HG03565 (cell line): ENCODE measurements at regions not wholly inside any gene's neighbourhood (a gene's known extent, or its start where the extent isn't known, plus 50 kb on each side); places are given as distances from the start of the nearest gene placed in this dataset.
"Not testable (repeated sequence)": the region's sequence is repeated elsewhere in the genome, so short reads cannot be mapped to it uniquely, and the experiment has no call there.

Source experiments
- ATAC-seq: cut with Tn5 transposase; IDR thresholded peaks from one replicate; pipeline ENCODE4 v1.9.1; 2021; ENCODE audit warnings: mild to moderate bottlenecking, moderate library complexity; ENCODE audit not compliant: unreplicated experiment

DNA sequence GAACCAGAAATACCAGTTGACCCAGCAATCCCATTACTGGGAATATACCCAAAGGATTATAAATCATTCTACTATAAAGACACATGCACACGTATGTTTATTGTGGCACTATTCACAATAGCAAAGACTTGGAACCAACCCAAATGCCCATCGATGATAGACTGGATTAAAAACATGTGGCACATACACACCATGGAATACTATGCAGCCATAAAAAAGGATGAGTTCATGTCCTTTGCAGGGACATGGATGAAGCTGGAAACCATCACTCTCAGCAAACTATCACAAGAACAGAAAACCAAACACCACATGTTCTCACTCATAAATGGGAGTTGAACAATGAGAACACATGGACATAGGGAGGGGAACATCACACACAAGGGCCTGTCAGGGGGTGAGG, 86.2 kb upstream of the SETMAR start:
- ATAC-seq = not testable (repeated sequence)

DNA sequence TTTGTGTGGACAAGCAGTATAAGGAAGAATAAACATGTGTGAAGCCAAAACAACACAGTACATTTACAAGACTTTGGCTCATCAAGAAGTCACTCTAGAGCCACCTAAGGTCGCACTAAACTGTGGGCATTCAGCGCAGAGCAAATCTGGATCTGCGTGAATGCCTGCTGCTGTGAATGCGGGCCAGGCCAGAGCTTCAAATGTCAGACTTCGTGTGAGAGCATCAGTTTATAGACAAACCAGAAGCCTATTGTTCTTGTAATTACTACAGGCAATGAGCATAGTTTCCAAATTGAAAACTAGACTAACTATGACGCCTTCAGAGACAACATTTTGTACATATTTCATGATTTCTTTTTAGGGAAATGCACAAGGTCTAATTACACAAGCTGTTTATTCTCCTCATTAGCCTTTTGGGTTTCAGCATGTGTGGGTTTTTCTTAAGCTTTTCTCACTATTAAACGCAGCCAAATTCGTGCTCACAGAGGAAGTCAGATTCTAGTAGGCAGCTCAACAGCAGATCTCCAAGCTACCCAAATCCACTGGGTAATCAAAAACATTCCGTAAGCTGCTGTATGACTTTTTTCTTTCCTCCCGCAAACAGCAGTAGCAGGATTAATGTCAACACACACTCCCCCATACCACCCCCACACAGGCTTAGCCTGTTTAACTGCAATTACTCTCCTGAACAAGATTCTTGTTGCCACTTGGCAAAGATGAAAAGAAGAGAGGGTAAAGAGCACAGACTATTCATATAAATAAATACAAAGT, 84.5 kb upstream of the SETMAR start:
- no peak for ATAC-seq

DNA sequence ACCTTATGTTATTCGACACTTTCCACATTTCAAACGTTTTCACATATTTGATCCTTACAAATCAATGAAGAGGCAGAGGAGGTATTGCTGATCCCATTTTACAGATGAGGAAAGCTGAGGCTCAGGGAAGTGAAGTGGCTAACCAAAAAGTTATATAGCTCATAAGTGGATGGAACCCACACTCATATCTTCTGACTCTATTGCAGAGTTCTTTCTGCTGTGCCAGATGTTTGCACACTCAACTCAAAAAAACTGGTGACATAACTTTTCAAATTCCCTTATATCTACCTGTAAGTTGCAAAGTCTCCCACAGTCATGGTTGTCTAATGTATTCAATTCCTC, 84.0 kb upstream of the SETMAR start:
- no peak for ATAC-seq

DNA sequence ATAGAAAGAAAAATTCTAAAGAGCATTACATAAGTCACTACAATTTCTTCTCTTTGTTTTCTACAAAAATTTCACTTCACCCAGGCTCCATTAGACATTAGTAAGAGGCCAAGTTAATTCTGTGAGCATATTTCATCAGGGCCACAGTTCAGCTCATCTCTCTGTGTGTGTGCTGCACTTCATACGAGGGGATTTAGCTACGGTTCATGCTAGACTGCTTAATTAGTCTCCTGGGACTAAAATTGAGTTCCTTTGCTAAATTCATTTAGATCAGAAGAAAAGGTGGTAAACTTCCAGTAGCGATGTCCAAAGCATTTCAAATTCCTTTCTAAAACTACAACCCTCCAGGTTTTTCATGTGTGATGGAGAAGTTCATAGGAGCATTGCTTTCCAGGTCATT, 83.1 kb upstream of the SETMAR start:
- no peak for ATAC-seq

DNA sequence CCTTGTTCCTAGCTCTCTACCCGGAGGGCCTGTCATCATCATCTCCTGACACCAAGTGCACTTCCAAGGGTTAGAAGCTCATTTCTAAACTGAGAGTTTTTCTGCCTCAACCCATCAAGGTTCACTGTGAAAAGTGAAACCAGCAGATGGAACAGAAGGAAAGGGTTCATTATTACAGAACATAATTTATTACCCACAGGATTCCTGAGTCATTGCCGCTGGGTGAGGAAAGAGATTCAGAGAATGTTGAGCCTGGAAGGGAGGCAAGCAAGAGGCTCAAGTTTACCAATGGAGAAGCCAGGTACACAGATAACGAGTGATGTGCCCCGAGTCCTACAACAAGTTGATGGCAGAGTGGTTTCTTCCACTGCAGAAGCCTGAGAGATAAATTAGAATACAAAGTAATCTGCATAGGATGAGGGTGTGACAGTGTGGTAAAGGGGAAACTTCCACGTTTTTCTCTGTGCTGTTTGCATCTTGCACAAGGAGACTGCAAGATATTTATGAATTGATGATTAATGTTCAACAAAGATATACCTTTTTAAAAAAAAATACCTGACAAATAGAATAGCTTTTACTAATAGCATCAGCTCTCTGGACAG, 80.5 kb upstream of the SETMAR start:
- ATAC-seq = no peak

DNA sequence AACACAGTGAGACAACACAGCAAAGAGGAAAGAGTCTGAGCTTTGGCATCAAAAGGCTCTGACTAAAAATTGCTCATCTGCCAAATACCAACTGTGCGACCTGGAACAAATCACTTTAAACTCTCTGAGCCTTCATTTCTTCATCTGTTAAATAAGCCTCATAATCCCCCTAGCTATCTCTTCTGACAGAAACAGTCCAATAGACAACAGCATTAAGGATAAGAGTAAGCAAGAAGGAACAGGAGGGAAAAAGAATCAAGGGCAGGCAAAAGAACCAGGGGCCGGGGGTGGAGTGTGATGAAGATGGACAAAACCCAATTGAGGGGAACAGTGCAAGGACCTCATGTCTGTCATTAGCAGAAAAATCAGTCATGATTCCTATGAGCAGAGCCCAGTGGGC, 79.4 kb upstream of the SETMAR start:
- no peak for ATAC-seq

DNA sequence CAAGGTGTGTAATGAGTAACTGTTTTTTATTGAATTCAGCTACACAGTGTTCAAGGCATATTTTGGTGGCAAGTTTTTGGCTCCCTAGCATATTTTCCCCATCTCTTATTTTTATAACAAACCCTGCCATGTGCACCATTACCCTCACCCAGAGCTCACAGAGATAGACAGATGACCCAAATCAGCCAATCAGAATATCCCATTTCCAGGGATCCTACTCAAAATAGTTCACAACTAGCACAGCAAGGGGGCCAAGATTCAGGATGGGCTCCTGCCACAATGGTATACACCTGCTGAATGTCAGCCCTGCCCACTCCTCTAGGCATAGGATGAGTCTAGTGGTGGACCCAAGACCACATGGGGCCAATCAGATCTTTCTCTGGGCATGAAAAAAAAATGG, 78.8 kb upstream of the SETMAR start:
- ATAC-seq = no peak

DNA sequence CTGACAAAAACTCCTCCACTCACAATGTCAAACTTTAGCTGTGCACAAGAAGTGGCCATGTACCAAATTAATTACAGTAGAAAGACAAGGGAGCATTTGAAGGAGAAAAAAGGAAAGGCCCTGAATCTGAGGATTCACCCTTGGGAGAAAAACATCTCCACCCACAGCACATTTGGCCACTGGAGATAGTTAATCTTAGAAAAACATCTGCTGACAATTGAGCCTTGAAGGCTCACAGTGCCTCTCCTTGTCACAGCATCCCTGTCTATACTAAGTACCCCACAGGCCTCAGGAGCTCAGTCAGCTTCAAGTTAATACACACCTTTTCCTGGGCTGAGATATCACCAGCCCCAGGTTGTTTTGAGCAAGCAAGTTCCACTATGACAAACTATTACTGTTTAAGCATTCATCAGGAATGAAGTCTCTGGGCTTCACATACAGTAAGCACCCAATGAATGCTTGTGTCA, 78.1 kb upstream of the SETMAR start:
- ATAC-seq = no peak

DNA sequence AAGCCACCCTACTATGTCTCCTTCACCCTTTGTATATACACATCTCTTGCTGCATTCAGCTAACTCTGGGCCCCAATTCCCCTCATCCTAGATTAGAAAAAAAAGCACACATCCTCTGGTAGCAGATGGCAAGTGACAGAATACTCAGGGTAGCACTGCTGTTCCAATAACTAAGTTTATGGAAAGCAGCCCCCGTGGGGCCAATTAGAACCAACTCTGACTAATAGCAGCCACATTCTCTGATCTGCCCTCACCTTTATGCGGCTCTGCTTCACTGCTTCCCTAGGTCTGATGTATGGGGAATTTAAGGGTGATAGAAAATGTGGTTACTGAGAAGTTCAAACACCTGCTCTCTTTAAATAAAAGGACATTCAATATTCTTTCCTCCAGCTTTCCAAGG, 74.9 kb upstream of the SETMAR start:
- ATAC-seq = no peak

DNA sequence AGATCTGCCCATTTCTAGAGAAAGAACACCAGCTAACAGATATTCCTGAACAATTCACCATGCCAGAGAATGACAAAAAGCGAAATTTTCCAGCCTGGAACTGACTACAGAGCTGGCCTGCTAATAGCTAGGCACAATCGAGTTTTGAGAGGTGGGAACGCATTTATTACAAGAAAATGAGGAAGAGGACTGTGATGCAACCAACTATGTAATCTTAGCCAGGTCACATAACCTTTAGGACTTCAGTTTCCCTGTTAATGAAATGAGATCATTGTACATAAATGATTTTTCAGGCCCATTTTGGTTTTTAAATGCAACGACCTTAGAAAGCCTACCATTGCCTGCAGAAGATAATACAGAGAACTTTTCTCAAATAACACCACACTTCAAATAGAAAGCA, 72.1 kb upstream of the SETMAR start:
- no peak for ATAC-seq

DNA sequence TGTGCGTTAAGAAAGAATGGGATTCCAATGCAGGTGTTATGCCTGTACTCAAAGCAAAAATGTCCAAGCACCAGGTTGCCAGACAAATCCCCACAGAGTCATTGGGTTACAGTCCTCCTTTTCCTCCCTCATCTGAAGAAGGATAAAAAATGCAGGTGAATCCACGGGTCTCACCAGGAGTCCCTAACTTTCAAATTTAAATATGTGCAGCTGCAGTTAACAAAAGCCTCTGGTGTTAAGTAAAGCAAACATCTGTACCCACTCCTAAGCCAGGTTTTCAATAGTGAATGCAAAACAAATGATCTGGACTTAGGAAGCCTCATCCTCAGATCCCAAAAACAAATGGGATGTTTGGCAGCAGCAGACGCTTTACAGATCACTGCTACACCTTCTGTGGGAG, 70.4 kb upstream of the SETMAR start:
- ATAC-seq = no peak

DNA sequence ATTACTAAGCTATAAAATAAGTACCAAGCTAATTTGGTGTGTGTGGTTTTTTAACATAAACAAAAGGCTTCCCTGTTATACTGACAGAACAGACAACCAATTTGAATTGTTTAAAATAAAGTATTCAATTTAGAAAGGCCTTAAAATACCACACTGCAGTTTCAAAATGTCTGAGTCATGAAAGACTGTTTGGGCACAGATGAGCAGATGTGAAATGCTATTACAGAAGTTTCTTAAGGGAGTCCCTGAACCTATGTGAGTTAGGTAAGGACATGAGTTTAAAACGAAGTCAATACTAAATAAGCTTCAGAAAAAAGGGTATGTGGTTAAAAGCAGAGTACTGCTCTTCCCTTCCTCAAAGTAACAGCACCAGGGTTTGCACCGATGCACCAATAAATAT, 69.7 kb upstream of the SETMAR start:
- no peak for ATAC-seq

DNA sequence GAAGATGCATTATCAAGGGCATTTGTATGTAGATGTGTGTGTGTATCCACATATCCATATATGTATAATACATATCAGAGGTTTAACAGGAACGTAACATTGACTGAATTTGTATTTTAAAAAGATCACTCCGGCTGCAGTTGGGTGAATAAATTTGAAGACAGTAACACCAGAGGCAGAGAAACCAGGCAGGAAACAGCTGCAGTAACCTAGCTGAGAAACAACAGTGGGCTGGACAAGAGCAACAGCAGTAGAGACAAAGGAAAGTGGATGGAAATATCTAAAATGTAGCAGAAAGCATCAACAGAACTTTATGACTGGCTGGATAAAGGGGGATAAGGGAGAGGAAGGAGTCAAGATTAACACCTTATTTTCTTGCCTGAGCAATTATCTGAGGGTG, 68.3 kb upstream of the SETMAR start:
- ATAC-seq = no peak

DNA sequence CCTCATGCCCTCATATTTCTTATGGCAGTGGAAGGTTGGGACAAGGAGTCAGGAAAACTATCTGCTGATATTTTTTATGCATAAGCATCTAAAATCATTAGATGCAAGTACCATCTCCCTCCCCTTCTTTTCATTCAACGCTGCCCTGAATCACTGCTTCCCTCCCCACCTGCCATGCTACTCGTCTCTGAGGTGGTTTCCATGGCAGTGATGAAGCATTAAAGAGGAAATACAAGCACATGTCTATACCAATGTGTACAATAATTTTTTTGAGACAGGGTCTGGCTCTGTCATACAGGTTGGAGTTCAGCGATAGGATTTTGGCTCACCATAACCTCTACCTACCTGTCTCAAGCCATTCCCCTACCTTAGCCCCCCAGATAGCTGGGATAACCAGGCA, 67.5 kb upstream of the SETMAR start:
- no peak for ATAC-seq

DNA sequence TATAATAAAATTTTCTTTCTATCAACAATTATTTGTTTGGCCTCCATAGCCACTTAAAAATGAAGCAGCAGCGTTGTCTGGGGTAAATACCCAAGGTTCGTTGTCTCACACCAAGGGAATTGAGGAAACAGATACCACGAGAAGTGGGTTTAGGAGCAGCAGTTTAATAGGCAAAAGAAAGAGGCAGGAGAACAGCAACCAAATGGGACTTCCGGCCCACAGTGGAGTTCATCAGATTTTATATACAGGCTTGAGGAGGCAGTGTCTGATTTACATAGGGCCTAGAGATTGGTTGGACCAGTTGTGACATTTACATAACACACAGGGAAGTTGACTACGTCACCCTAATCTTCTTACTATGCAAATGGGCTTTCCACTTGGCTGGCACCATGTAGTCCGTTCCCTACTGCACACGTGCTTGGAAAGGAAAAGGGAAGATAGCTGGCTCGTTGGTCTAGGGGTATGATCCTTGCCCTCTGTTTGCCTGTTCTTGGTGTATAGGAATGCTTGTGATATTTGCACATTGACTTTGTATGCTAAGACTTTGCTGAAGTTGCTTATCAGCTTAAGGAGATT, 61.5 kb upstream of the SETMAR start:
- ATAC-seq = no peak

DNA sequence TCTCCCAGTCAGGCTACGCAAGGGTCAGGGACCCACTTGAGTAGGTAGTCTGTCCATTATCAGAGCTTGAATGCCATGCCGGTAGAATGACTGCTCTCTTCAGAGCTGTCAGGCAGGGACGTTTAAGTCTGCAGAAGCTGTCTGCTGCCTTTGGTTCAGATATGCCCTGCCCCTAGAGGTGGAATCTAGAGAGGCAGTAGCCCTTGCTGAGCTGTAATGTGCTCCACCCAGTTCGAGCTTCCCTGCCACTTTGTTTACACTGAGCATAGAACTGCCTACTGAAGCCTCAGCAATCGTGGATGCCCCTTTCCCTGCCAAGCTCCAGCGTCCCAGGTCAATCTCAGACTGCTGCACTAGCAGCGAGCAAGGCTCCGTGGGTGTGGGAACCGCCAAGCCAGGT, 57.5 kb upstream of the SETMAR start:
- ATAC-seq = no peak

DNA sequence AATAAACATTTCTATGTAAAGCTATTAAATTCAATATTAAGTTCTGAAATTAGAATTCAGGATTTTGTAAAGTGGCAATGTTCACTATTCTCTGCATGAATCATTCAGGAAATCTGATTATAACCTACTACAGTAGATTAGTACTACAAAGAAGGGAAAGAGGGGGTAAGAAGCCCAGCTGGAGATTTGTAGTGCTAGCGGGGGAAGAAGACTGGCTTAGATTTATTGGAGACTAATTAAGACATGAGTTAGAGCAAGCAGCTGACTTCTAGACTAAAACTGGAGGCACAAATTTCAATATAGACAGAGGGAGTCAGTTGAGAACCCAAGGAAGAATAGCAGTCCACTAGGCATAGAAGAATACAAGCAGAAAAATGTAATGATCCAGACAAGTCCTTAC, 55.8 kb upstream of the SETMAR start:
- no peak for ATAC-seq

DNA sequence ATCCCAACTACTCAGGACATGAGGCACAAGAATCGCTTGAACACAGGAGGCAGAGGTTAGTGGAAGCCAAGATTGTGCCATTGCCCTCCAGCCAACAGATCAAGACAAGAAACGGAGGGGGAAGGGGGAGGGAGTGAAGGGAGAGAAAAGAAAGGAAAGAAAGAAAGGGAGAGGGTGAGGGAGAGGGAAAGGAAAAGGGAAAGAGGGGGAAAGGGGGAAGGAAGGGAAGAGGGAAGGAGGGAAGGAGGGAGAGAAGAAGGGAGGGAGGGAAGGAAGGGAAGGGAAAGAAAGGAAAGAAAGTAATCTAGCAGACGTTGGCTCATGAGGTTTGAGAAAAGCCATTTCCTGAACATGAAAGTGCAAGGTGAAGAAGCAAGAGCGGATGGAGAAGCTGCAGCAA, 53.1 kb upstream of the SETMAR start:
- no peak for ATAC-seq

DNA sequence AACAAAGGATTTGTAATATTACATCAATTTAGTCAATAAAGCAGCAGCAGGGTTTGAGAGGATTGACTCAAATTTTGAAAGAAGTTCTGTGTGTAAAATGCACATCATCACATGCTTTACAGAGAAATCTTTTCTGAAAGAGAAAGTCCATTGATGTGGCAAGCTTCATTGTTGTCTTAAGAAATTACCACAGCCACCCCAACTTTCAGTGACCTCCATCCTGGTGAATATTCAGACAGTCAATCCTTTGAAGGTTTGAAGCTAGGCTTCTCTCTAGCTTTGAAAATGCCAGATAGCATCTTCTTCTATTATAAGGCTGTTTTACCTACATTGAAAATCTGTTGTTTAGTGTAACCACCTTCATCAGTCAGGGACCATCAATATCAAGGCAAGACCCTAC, 51.8 kb upstream of the SETMAR start:
- no peak for ATAC-seq

DNA sequence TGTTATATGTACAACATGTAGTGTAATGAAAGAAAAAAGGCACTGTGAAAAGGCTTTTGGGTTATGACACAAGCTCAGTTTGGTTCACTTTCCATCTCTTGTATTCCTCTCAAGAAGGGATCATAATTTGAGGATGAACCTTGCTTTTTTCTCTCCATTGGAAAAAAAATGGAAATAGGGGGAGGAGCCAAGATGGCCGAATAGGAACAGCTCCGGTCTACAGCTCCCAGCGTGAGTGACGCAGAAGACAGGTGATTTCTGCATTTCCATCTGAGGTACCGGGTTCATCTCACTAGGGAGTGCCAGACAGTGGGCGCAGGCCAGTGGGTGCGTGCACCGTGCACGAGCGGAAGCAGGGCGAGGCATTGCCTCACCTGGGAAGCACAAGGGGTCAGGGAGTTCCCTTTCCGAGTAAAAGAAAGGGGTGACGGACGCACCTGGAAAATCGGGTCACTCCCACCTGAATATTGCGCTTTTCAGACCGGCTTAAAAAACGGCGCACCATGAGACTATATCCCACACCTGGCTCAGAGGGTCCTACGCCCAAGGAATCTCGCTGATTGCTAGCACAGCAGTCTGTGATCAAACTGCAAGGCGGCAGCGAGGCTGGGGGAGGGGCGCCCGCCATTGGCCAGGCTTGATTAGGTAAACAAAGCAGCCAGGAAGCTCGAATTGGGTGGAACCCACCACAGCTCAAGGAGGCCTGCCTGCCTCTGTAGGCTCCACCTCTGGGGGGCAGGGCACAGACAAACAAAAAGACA, 49.9 kb upstream of the SETMAR start:
- not testable (repeated sequence) for ATAC-seq
